ENCODE measurements at regions not wholly inside any gene's neighbourhood (a gene's known extent, or its start where the extent isn't known, plus 50 kb on each side); places are given as distances from the start of the nearest gene placed in this dataset.

GRCh38 chr3:126269354-126269753 lies 87.9 kb downstream of the KLF15 start:
- ChIA-PET POLR2A (no interaction called here), CTCF (interaction anchor here (0.8 to 1.5 kb wide), 2 partner anchors 9 to 15 kb away, joined by 3 to 4 read pairs; no protein-coding TSS in a partner anchor)

GRCh38 chr3:126268866-126269265 lies 88.3 kb downstream of the KLF15 start:
- POLR2A ChIA-PET, result no interaction called here
- no peak for DNase-seq (ENCODE audit: low read depth)
- H3K36me3 ChIP-seq (ENCODE audit: control insufficient read depth, insufficient read depth, low read length), result no peaks in the 10 kb centered on the region
- no peaks in the 10 kb centered on the region for H3K27me3 ChIP-seq (ENCODE audit: control insufficient read depth, insufficient read depth, low read length)
- no peak overlapping the region for H3K4me3 ChIP-seq (ENCODE audit: low read depth, low read length)
- no peak for TF ChIP-seq CTCF (IDR thresholded peaks at IDR 0.05; ENCODE audit: insufficient read depth, low read depth, low read length)
- CTCF ChIA-PET, result interaction anchor here (0.8 to 1.5 kb wide), 2 partner anchors 9 to 15 kb away, joined by 3 to 4 read pairs; no protein-coding TSS in a partner anchor

More at GRCh38 chr3:126269354-126269753, 87.9 kb downstream of the KLF15 start:
- no peak overlapping the region for H3K4me3 ChIP-seq (ENCODE audit: low read depth, low read length)
- no peak for DNase-seq (ENCODE audit: low read depth)
- no peaks in the 10 kb centered on the region for H3K36me3 ChIP-seq (ENCODE audit: control insufficient read depth, insufficient read depth, low read length)
- no peak for TF ChIP-seq CTCF (IDR thresholded peaks at IDR 0.05; ENCODE audit: insufficient read depth, low read depth, low read length)
- H3K27me3 ChIP-seq (ENCODE audit: control insufficient read depth, insufficient read depth, low read length), result no peaks in the 10 kb centered on the region

- Histone ChIP-seq H3K4me3 (ENCODE audit: low read depth, low read length) (peak overlapping the region; percentile 29; the same call in 1 of the 2 replicates), H3K27me3 (ENCODE audit: control insufficient read depth, insufficient read depth, low read length) (no peaks in the 10 kb centered on the region), H3K36me3 (ENCODE audit: control insufficient read depth, insufficient read depth, low read length) (no peaks in the 10 kb centered on the region)
- ChIA-PET POLR2A (interaction anchor here (0.6 kb wide), 1 partner anchor 22 kb away, joined by 4 read pairs; no protein-coding TSS in a partner anchor), CTCF (interaction anchor here (0.7 to 1.4 kb wide), 4 partner anchors 13 to 134 kb away, joined by 3 to 6 read pairs (median 4); partner anchors contain the start of gene KLF15)
- DNase-seq (ENCODE audit: low read depth), result no peak
- TF ChIP-seq CTCF (IDR thresholded peaks at IDR 0.05; ENCODE audit: insufficient read depth, low read depth, low read length), result no peak
Observed at GRCh38 chr3:126267976-126268615, 87.7 kb upstream of the ALDH1L1 start.

- Histone ChIP-seq H3K4me3 (ENCODE audit: low read depth, low read length) (peak overlapping the region; percentile 29), H3K36me3 (ENCODE audit: control insufficient read depth, insufficient read depth, low read length) (no peaks in the 10 kb centered on the region), H3K27me3 (ENCODE audit: control insufficient read depth, insufficient read depth, low read length) (no peaks in the 10 kb centered on the region)
- TF ChIP-seq CTCF (IDR thresholded peaks at IDR 0.05; ENCODE audit: insufficient read depth, low read depth, low read length), result peak; percentile 45
- ChIA-PET CTCF (interaction anchor here (0.7 to 1.4 kb wide), 5 partner anchors 13 to 133 kb away, joined by 3 to 6 read pairs (median 3); partner anchors contain the start of gene KLF15), POLR2A (interaction anchor here (0.6 to 0.7 kb wide), 2 partner anchors 8 to 21 kb away, joined by 3 to 4 read pairs; no protein-coding TSS in a partner anchor)
- peak; percentile 91 for DNase-seq (ENCODE audit: low read depth)
Observed at GRCh38 chr3:126267169-126267975, 87.0 kb upstream of the ALDH1L1 start.

GRCh38 chr3:126266850-126267168 lies 86.4 kb upstream of the ALDH1L1 start:
- DNase-seq (ENCODE audit: low read depth), result no peak
- ChIA-PET CTCF (interaction anchor here (0.6 to 1.4 kb wide), 5 partner anchors 21 to 133 kb away, joined by 3 to 6 read pairs (median 3); partner anchors contain the start of gene KLF15), POLR2A (no interaction called here)
- no peaks in the 10 kb centered on the region for H3K36me3 ChIP-seq (ENCODE audit: control insufficient read depth, insufficient read depth, low read length)
- TF ChIP-seq CTCF (IDR thresholded peaks at IDR 0.05; ENCODE audit: insufficient read depth, low read depth, low read length), result no peak
- no peaks in the 10 kb centered on the region for H3K27me3 ChIP-seq (ENCODE audit: control insufficient read depth, insufficient read depth, low read length)
- H3K4me3 ChIP-seq (ENCODE audit: low read depth, low read length), result no peak overlapping the region

All from BJ (cell line).